Body of pancreas (tissue), 4 donors: ENCODE measurements at regions not wholly inside any gene's neighbourhood (a gene's known extent, or its start where the extent isn't known, plus 50 kb on each side); places are given as distances from the start of the nearest gene placed in this dataset.
A peak's percentile ranks its signal among the peaks of the same experiment; 100 is the strongest.

Source experiments
- ATAC-seq: fragments of 150-250 bp; one replicate; pipeline ENCODE4 v1.9.1; 2016
- DNase-seq, 4 donors: peaks; one replicate each; pipeline ENCODE4 v3.0.0-alpha.2; 2019
- H3K27ac ChIP-seq, 4 donors: fragments of 200-600 bp; sonication (generic); 1 replicate in 3 of 4; 2 replicates in 1 of 4; pipeline versions ENCODE4 v1.5.1 to v1.6.1; 2016 to 2019; ENCODE audit warnings: mild to moderate bottlenecking in 1 of 4, mixed read lengths in 1 of 4, moderate library complexity in 1 of 4
- H3K27me3 ChIP-seq, 2 donors: fragments of 200-600 bp; sonication (generic); one replicate each; pipeline ENCODE4 v1.6.0; 2016; ENCODE audit warnings: mild to moderate bottlenecking in 1 of 2
- H3K36me3 ChIP-seq, 2 donors: fragments of 200-600 bp; sonication (generic); replicated peaks in 1 of 2; 2 replicates each; pipeline ENCODE4 v1.5.1; 2016; ENCODE audit warnings: low read depth in 2 of 2; ENCODE audit not compliant: insufficient read depth in 1 of 2
- H3K4me1 ChIP-seq: fragments of 200-600 bp; sonication (generic); one replicate; pipeline ENCODE4 v1.6.0; 2016
- H3K4me3 ChIP-seq, 2 donors: fragments of 200-600 bp; sonication (generic); 1 replicate in 1 of 2; 2 replicates in 1 of 2; pipeline ENCODE4 v1.5.1; 2016 to 2019
- H3K9me3 ChIP-seq, 3 donors: fragments of 200-600 bp; sonication (generic); 1 replicate in 2 of 3; 2 replicates in 1 of 3; pipeline ENCODE4 v1.5.1; 2016
- POLR2A ChIP-seq, 3 donors: fragments of 450-650 bp; IDR thresholded peaks; one replicate each; pipeline ENCODE4 v1.6.1; 2016; ENCODE audit warnings: antibody characterized with exemption in 3 of 3, mild to moderate bottlenecking in 2 of 3
- WGBS, 2 donors: methylation state at CpG; one replicate each; pipeline ENCODE4 v1.1.5; 2017; 5-methylcytosine and 5-hydroxymethylcytosine counted together
- intact Hi-C: fragments of 100-400 bp; cut with DNase I; formaldehyde crosslinking; loops from one replicate; pipeline ENCODE4 v1.15.1; 2023
- TF ChIP-seq, protein P1 (sequence below), 7 experiments: fragments of 450-650 bp in 4 of 7; fragments of 200-600 bp in 3 of 7; sonication (generic) in 3 of 7; IDR thresholded peaks; one replicate each; pipeline ENCODE4 v1.5.1; 2016 to 2019; ENCODE audit warnings: antibody characterized with exemption in 7 of 7

DNA sequence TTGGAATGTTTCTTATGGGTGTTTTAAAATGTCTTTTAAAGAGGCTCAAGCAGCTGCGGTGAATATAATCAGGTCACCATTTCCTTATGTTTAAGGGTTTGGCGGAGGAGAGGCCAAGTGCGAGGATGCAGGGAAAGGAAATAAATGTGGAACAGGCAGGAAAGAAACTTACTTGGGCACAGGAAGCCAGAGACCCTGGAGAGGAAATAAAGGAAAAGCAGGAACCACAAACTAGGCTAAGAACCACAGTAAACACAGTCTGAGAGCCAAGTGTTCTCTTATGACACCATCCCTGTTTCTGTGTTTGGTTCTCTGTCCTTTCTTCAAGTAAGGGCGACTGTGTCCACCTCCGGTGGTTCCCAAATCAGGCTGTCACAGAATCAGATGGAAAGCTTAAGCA is 166.5 kb downstream of the C9orf152 start:
- no peak overlapping the region for H3K4me3 ChIP-seq
- H3K27me3 ChIP-seq = no peaks in the 10 kb centered on the region
- ATAC-seq = no peak
- TF ChIP-seq, protein P1, sequence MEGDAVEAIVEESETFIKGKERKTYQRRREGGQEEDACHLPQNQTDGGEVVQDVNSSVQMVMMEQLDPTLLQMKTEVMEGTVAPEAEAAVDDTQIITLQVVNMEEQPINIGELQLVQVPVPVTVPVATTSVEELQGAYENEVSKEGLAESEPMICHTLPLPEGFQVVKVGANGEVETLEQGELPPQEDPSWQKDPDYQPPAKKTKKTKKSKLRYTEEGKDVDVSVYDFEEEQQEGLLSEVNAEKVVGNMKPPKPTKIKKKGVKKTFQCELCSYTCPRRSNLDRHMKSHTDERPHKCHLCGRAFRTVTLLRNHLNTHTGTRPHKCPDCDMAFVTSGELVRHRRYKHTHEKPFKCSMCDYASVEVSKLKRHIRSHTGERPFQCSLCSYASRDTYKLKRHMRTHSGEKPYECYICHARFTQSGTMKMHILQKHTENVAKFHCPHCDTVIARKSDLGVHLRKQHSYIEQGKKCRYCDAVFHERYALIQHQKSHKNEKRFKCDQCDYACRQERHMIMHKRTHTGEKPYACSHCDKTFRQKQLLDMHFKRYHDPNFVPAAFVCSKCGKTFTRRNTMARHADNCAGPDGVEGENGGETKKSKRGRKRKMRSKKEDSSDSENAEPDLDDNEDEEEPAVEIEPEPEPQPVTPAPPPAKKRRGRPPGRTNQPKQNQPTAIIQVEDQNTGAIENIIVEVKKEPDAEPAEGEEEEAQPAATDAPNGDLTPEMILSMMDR (IDR thresholded peaks at IDR 0.05) = no peak
- TF ChIP-seq POLR2A (IDR thresholded peaks at IDR 0.05) = no peak
- WGBS, 2 donors = 63 to 72% methylated on average over 5 of the region's 5 CpGs
- H3K27ac ChIP-seq = no peak overlapping the region
- no peaks in the 10 kb centered on the region for H3K36me3 ChIP-seq
- H3K4me1 ChIP-seq = no peaks in the 10 kb centered on the region
- intact Hi-C loops = no loop called here
- no peaks in the 10 kb centered on the region for H3K9me3 ChIP-seq
- no peak for DNase-seq

DNA sequence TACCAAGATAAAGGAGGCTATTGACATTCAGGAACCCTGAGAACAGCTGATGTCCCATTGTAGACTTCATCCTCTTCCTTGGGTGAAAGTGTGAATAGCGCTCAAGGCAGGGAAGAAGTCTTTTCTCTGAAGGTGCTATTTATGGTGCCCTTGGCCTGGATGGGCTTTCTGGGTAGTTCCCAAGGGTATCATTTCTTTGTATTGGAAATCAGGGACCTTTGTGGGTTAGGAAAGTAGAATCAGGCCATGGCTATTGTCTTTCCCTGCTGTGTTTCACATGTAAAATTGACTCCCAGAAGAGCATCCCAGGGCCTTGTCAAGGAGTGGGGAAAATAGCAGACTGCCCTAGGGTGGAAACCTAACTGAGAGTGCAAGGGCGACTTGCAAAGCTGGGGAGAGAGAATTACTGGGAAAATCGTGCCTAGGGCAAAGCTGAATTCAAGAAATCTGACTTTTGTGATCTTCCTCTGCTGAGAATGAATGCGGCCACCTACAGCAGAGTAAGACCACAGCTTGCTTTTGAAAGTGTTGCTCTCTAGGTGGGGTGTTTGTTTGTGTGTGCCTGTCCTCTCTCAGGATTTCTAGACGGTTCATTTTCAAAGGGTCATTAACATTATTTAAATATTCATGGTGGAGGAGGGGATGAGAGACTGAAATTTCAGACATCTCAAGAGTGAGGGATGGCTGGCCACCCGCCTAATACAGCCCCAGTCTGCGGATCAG is 160.6 kb downstream of the C9orf152 start:
- no peaks in the 10 kb centered on the region for H3K36me3 ChIP-seq
- no peak overlapping the region for H3K4me3 ChIP-seq
- intact Hi-C loops = no loop called here
- no peak for ATAC-seq
- WGBS, 2 donors = 52 to 66% methylated on average over 6 to 7 of the region's 7 CpGs
- H3K4me1 ChIP-seq = peaks cover 27% of the 10 kb centered on the region
- H3K9me3 ChIP-seq = no peaks in the 10 kb centered on the region
- no peak overlapping the region for H3K27ac ChIP-seq
- H3K27me3 ChIP-seq = peaks cover 0 to 23% of the 10 kb centered on the region in 2 donors
- TF ChIP-seq POLR2A (IDR thresholded peaks at IDR 0.05) = no peak
- TF ChIP-seq, protein P1 (IDR thresholded peaks at IDR 0.05) = no peak
- no peak for DNase-seq

DNA sequence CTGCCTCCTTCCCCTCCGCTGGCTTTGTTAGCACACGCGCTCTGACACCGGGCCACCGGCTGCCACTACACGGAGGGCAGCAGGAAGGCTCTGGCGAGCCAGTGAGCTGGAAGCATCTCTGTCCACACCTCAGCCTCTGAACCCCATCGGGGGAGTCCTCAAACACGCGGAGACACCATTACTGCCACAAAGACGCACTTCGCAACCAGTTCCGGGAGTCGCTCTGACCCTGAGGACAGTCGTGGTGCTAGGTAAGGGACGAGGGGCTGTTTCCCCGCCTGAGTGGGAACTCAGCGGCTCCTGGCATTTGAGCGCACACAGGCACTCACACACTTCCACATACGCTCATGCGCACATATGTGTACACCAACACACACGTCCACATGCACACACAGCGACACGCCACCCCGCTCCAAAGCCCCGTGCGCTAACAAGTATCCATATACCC is 160.0 kb downstream of the C9orf152 start:
- intact Hi-C loops = no loop called here
- DNase-seq = peak in 2 of 4 donors; percentile 6 to 8
- WGBS, 2 donors = 8 to 16% methylated on average over 14 to 27 of the region's 27 CpGs

DNA sequence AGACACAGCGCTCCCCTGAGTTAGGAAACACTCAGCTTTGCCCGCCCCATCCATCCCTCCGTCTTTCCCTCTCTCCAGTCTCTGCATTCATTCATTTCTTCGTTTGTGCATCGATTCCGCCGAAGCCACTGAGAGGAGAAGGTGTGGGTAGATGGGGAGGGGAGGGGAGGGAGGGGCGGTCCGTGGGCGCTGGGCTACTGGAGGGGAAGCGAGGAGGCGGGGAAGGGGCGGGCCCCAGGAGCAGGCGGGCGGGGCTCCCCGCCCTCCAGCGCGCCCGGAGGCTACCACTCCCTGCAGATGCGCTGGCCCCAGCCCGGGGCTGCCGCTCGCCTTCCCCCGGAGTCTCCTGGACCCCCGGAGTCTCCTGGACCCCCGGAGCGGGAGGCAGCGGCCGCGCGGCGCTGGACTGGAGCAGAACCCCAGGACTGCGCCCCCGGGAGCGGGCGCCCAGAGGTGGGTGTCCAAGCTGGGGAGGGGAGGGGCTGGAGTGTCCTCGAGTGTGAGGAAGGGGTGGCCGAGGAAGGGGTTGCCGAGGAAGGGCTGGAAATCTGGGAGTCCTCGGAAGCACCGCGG is 159.5 kb downstream of the C9orf152 start:
- Histone ChIP-seq H3K36me3 (no peaks in the 10 kb centered on the region), H3K27ac (peak overlapping the region in 1 of 4 donors; percentile 32), H3K27me3 (peaks cover 0 to 23% of the 10 kb centered on the region in 2 donors), H3K4me3 (peak overlapping the region; percentile 10 to 21), H3K4me1 (peaks cover 27% of the 10 kb centered on the region), H3K9me3 (no peaks in the 10 kb centered on the region)
- ATAC-seq = peak; percentile 85
- 1% methylated on average over 25 to 42 of the region's 42 CpGs for WGBS, 2 donors
- peak; percentile 43 to 72 (median 66) for DNase-seq
- intact Hi-C loops = no loop called here
- TF ChIP-seq, protein P1 (IDR thresholded peaks at IDR 0.05) = no peak
- TF ChIP-seq POLR2A (IDR thresholded peaks at IDR 0.05) = peak in 2 of 3 donors; percentile 35 to 47

More for the DNA sequence above, 160.0 kb downstream of the C9orf152 start:
- TF ChIP-seq POLR2A (IDR thresholded peaks at IDR 0.05) = no peak
- TF ChIP-seq, protein P1 (IDR thresholded peaks at IDR 0.05) = no peak
- peaks cover 0 to 23% of the 10 kb centered on the region in 2 donors for H3K27me3 ChIP-seq
- no peak overlapping the region for H3K27ac ChIP-seq
- H3K4me1 ChIP-seq = peaks cover 27% of the 10 kb centered on the region
- peak overlapping the region in 1 of 2 donors; percentile 21 for H3K4me3 ChIP-seq
- H3K36me3 ChIP-seq = no peaks in the 10 kb centered on the region
- H3K9me3 ChIP-seq = no peaks in the 10 kb centered on the region
- ATAC-seq = no peak
